Peyer's patch (tissue), 4 donors: ENCODE measurements at regions not wholly inside any gene's neighbourhood (a gene's known extent, or its start where the extent isn't known, plus 50 kb on each side); places are given as distances from the start of the nearest gene placed in this dataset.

ENCODE experiments used
- DNase-seq, 3 donors: peaks; one replicate each; pipeline ENCODE4 v3.0.0-alpha.2; 2017 to 2019
- H3K27ac ChIP-seq, 4 donors: fragments of 200-600 bp; sonication (generic); one replicate each; pipeline ENCODE4 v1.5.1; 2016 to 2019
- H3K27me3 ChIP-seq, 2 donors: fragments of 200-600 bp; sonication (generic); one replicate each; pipeline ENCODE4 v1.5.1; 2019
- H3K36me3 ChIP-seq, 3 donors: fragments of 200-600 bp; sonication (generic); one replicate each; pipeline ENCODE4 v1.5.1; 2016 to 2019
- H3K4me1 ChIP-seq, 4 donors: fragments of 200-600 bp; sonication (generic); one replicate each; pipeline ENCODE4 v1.5.1; 2016 to 2019
- H3K4me3 ChIP-seq, 4 donors: fragments of 200-600 bp; sonication (generic); 1 replicate in 3 of 4; 2 replicates in 1 of 4; pipeline ENCODE4 v1.5.1; 2016 to 2019; ENCODE audit warnings: mild to moderate bottlenecking in 1 of 4
- H3K9me3 ChIP-seq, 4 donors: fragments of 200-600 bp; sonication (generic); one replicate each; pipeline ENCODE4 v1.5.1; 2016 to 2019; ENCODE audit warnings: mild to moderate bottlenecking in 1 of 4
- CTCF ChIP-seq, 6 experiments: fragments of 450-650 bp in 4 of 6; fragments of 200-600 bp in 2 of 6; sonication (generic) in 1 of 6; IDR thresholded peaks; one replicate each; pipeline ENCODE4 v1.5.1; 2017 to 2019; ENCODE audit warnings: antibody characterized with exemption in 6 of 6, mild to moderate bottlenecking in 3 of 6, moderate library complexity in 1 of 6
- POLR2A ChIP-seq, 2 donors: fragments of 450-650 bp; IDR thresholded peaks; one replicate each; pipeline ENCODE4 v1.5.1; 2017; ENCODE audit warnings: antibody characterized with exemption in 2 of 2, mild to moderate bottlenecking in 2 of 2, moderate library complexity in 2 of 2

- Histone ChIP-seq H3K4me3 (no peak overlapping the region), H3K27ac (no peak overlapping the region), H3K27me3 (no peaks in the 10 kb centered on the region), H3K36me3 (no peaks in the 10 kb centered on the region), H3K4me1 (no peaks in the 10 kb centered on the region), H3K9me3 (no peaks in the 10 kb centered on the region)
- DNase-seq = no peak
- TF ChIP-seq POLR2A (IDR thresholded peaks at IDR 0.05) = no peak
- no peak for TF ChIP-seq CTCF (IDR thresholded peaks at IDR 0.05)
These were observed 77.3 kb upstream of the KL start for GRCh38 chr13:32938907-32939306.

GRCh38 chr13:32940601-32941000 lies 75.6 kb upstream of the KL start:
- no peak for TF ChIP-seq POLR2A (IDR thresholded peaks at IDR 0.05)
- TF ChIP-seq CTCF (IDR thresholded peaks at IDR 0.05) = no peak
- Histone ChIP-seq H3K27me3 (no peaks in the 10 kb centered on the region), H3K4me1 (no peaks in the 10 kb centered on the region), H3K27ac (no peak overlapping the region), H3K9me3 (no peaks in the 10 kb centered on the region), H3K36me3 (no peaks in the 10 kb centered on the region), H3K4me3 (no peak overlapping the region)
- no peak for DNase-seq

- H3K4me1 ChIP-seq = no peaks in the 10 kb centered on the region
- H3K27ac ChIP-seq = no peak overlapping the region
- no peaks in the 10 kb centered on the region for H3K27me3 ChIP-seq
- H3K36me3 ChIP-seq = no peaks in the 10 kb centered on the region
- no peaks in the 10 kb centered on the region for H3K9me3 ChIP-seq
- no peak for DNase-seq
- TF ChIP-seq POLR2A (IDR thresholded peaks at IDR 0.05) = no peak
- TF ChIP-seq CTCF (IDR thresholded peaks at IDR 0.05) = no peak
- H3K4me3 ChIP-seq = no peak overlapping the region
These were observed 74.9 kb upstream of the KL start for GRCh38 chr13:32941368-32941767.

GRCh38 chr13:32946558-32946957 lies 69.7 kb upstream of the KL start:
- no peak overlapping the region for H3K4me3 ChIP-seq
- H3K27ac ChIP-seq = no peak overlapping the region
- H3K4me1 ChIP-seq = no peaks in the 10 kb centered on the region
- no peaks in the 10 kb centered on the region for H3K9me3 ChIP-seq
- H3K27me3 ChIP-seq = no peaks in the 10 kb centered on the region
- TF ChIP-seq POLR2A (IDR thresholded peaks at IDR 0.05) = no peak
- no peak for TF ChIP-seq CTCF (IDR thresholded peaks at IDR 0.05)
- no peaks in the 10 kb centered on the region for H3K36me3 ChIP-seq
- no peak for DNase-seq

GRCh38 chr13:32947411-32948276 lies 68.6 kb upstream of the KL start:
- H3K27ac ChIP-seq = no peak overlapping the region
- no peak overlapping the region for H3K4me3 ChIP-seq
- H3K27me3 ChIP-seq = no peaks in the 10 kb centered on the region
- H3K4me1 ChIP-seq = no peaks in the 10 kb centered on the region
- no peaks in the 10 kb centered on the region for H3K36me3 ChIP-seq
- TF ChIP-seq CTCF (IDR thresholded peaks at IDR 0.05) (no peak), POLR2A (IDR thresholded peaks at IDR 0.05) (no peak)
- H3K9me3 ChIP-seq = no peaks in the 10 kb centered on the region
- DNase-seq = no peak
